Right cardiac atrium (tissue), 5 donors: ENCODE measurements at regions not wholly inside any gene's neighbourhood (a gene's known extent, or its start where the extent isn't known, plus 50 kb on each side); places are given as distances from the start of the nearest gene placed in this dataset.
"Not testable (repeated sequence)": the region's sequence is repeated elsewhere in the genome, so short reads cannot be mapped to it uniquely, and the experiment has no call there.

Experiments
- ATAC-seq, 2 donors: fragments of 200-7000 bp; cut with Tn5 transposase; one replicate each; pipeline versions ENCODE4 v1.8.0 to v1.9.1; 2020; ENCODE audit warnings: moderate library complexity in 2 of 2, mild to moderate bottlenecking in 1 of 2
- DNase-seq, 3 donors: peaks; one replicate each; pipeline ENCODE4 v3.0.0-alpha.2; 2020
- H3K27ac ChIP-seq: one replicate; pipeline ENCODE4 v1.5.1; 2013; ENCODE audit warnings: mild to moderate bottlenecking, low read length, control low read depth, moderate library complexity
- H3K27me3 ChIP-seq: one replicate; pipeline ENCODE4 v1.6.1; 2013; ENCODE audit not compliant: control insufficient read depth, insufficient read depth
- H3K4me1 ChIP-seq: one replicate; pipeline ENCODE4 v1.6.1; 2013; ENCODE audit warnings: low read length; ENCODE audit not compliant: control insufficient read depth, insufficient read depth
- H3K4me3 ChIP-seq: one replicate; pipeline ENCODE4 v1.5.1; 2013; ENCODE audit warnings: low read length, control low read depth
- H3K9me3 ChIP-seq: one replicate; pipeline ENCODE4 v1.6.1; 2013; ENCODE audit warnings: low read length; ENCODE audit not compliant: control insufficient read depth
- WGBS: extraction: QIAGEN DNeasy Blood & Tissue Kit; methylation state at CpG from one replicate; pipeline ENCODE4 v1.1.7; 2013; 5-methylcytosine and 5-hydroxymethylcytosine counted together
- intact Hi-C, 4 donors: fragments of 100-400 bp; cut with DNase I; formaldehyde crosslinking; loops; one replicate each; pipeline versions ENCODE4 v1.11.0 to v1.14.0; 2022 to 2023
- donor health status: healthy with polysubstance abuse.
- donor health status: DM: no; HTN: yes; CAD: no.
- donor health status: DM: no; HTN: no; CAD: no.
- donor health status: DM: no; HTN: yes; CAD: no; lungs with severe emphysema.
- donor health status: DM: yes; HTN: yes; CAD: no.

DNA sequence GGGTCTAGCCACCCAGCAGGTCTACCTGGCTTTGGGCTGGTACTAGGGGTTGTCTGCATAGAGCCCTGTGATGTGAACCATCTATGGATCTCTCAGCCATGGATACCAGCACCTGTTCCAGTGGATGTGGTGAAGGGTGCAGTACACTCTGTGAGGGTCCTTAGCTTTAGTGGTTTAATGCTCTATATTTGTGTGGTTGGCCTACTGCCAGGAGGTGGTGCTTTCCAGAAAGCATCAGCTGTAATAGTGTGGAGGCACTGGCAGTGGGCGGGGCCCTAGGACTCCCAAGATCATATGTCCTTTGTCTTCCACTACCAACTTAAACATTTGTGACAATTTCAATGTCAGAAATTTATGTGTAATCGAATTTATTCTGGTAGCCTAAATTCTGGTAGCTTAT lies 1065.1 kb downstream of the RPIA start:
- H3K27me3 ChIP-seq, intact Hi-C loops, H3K4me3 ChIP-seq, H3K27ac ChIP-seq, H3K9me3 ChIP-seq, H3K4me1 ChIP-seq, ATAC-seq: not testable (repeated sequence)
- 67% methylated on average over 2 of the region's 2 CpGs for WGBS
- DNase-seq, result peak in 2 of 3 donors; percentile 19 to 28

- H3K4me3 ChIP-seq, H3K27ac ChIP-seq, intact Hi-C loops, ATAC-seq, H3K27me3 ChIP-seq, H3K9me3 ChIP-seq, H3K4me1 ChIP-seq: not testable (repeated sequence)
- WGBS, result 64% methylated on average over 14 of the region's 14 CpGs
- peak in 2 of 3 donors; percentile 7 to 13 for DNase-seq
Observed at GRCh38 chr2:89758332-89759026, 1067.0 kb downstream of the RPIA start.

DNA sequence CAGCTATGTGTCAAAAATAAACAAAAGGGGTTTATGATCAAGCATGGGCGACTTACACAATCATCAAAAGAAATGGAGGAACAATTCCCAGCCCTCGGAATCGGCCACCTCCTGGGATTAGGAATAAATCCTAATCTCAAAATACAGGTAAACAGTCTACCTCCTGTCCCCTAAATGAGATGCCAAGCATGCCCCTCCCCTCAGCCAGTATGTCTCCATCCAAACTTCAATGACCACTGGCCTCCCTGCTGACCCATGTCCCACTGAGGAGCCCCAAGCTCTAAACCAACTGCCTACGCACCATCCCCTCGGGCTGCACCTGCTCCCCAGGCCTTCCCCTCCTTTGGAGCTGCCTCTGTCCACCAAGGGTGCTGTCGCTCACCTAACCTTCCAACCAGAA lies 1069.3 kb downstream of the RPIA start:
- H3K27ac ChIP-seq, result not testable (repeated sequence)

DNA sequence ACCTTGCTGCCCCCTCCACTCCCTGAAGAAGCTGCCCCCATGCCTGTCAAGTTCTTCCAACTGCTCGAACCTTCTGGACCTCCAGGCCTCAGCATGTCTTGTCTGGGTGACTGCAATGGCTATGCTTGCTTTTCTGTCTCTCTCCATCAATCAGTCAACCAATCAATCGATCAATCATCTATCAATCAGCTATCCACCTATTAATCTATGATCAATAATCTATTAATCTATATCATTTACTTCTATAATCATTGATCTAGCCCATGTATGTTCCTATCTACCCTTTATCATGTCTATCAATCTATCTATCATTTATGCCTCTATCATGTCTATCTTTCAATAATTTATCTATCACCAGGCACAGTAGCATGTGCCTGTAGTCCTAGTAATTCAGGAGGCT lies 1069.7 kb downstream of the RPIA start:
- H3K27ac ChIP-seq, H3K4me1 ChIP-seq, intact Hi-C loops, H3K4me3 ChIP-seq, DNase-seq, H3K9me3 ChIP-seq, H3K27me3 ChIP-seq, ATAC-seq: not testable (repeated sequence)
- 55% methylated on average over 2 of the region's 2 CpGs for WGBS

More for the DNA sequence above, 1069.3 kb downstream of the RPIA start:
- ATAC-seq, H3K4me3 ChIP-seq, H3K9me3 ChIP-seq, intact Hi-C loops, H3K4me1 ChIP-seq, H3K27me3 ChIP-seq: not testable (repeated sequence)
- DNase-seq, result peak in 1 of 3 donors; percentile 14
- WGBS, result 74% methylated on average over 6 of the region's 6 CpGs

DNA sequence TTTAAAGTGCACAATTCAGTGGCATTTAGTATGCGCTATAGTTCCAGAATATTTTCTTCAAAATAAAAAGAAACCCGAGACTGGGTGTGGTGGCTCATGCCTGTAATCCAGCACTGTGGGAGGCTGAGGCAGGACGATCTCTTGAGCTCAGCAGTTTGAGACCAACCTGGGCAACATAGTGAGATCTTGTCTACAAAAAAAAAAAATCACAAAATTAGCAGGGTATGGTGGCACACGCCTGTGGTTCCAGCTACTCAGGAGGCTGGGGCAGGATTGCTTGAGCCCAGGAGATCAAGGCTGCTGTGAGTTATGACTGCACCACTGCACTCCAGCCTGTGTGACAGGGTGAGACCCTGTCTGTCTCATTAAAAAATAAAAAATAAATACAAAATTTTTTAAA lies 1070.4 kb downstream of the RPIA start:
- ATAC-seq, H3K4me1 ChIP-seq, H3K4me3 ChIP-seq, H3K27ac ChIP-seq, intact Hi-C loops, H3K9me3 ChIP-seq, DNase-seq, H3K27me3 ChIP-seq: not testable (repeated sequence)
- WGBS, result 88% methylated on average over 4 of the region's 4 CpGs

DNA sequence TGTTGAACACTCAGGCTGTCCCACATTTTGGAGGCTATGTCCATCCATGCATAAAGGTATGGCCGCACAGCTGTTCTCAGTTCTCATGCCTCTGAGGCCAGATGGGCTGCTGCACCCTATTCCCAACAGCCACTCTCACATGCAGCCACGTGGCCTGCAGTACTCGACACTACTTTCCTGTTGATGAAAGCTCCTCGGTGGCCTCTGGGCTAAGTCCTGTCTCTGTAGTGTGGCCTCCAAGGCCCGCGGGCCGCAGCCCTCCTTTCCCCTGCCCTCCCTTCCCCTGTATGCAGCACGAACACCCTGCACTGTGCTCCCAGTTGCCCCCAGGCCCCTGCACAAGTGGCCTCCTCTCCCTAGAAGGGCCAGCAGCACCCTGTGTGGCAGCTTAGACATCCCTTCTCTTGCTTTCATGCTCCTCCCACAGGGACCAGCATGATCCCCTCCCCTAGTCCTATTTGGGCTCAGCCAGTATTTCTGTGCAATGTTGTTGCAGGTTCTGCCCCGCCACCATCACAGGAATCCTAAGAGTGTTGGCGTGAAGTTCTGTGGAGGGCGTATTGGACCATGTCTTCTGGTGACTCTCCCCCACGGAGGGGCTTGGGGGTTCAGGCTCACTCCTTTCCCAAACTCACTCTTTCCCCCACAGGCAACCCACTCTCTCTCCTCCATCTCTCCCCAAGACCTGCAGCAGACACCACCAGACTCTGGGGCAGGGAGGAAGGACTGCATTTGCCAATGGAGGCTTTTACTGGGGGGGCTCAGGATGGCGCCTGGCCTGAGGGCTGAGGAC lies 1071.2 kb downstream of the RPIA start:
- intact Hi-C loops, H3K9me3 ChIP-seq, H3K27ac ChIP-seq, H3K4me3 ChIP-seq, H3K27me3 ChIP-seq, ATAC-seq, H3K4me1 ChIP-seq: not testable (repeated sequence)
- WGBS, result 86% methylated on average over 13 of the region's 13 CpGs
- peak in 2 of 3 donors; percentile 28 to 48 for DNase-seq

DNA sequence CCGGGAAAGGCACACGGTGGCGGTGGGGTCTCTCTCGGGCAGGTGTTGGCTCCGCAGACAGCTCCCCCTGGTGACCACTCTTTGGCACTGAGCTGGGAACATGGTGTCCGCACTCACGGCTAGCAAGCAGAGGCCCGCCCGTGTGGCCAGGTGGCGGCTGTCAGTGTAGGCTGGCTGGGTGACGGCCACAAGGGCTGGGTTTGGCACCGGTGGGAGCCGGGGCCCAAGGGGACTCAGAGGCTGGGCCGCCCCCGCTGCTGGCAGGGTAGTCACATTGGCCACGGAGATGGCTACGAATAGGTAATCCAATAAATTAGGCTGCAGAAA lies 1071.7 kb downstream of the RPIA start:
- WGBS, result 80% methylated on average over 17 of the region's 17 CpGs
- H3K4me3 ChIP-seq, result no peak overlapping the region

GRCh38 chr2:89763581-89764485 lies 1072.4 kb downstream of the RPIA start:
- peak in 2 of 3 donors; percentile 36 to 62 for DNase-seq
- no peak for ATAC-seq
- 84% methylated on average over 29 of the region's 29 CpGs for WGBS
- Histone ChIP-seq H3K9me3 (no peaks in the 10 kb centered on the region), H3K27ac (no peak overlapping the region), H3K27me3 (no peaks in the 10 kb centered on the region), H3K4me3 (no peak overlapping the region), H3K4me1 (no peaks in the 10 kb centered on the region)
- intact Hi-C loops, result no loop called here

More for the DNA sequence above, 1071.7 kb downstream of the RPIA start:
- no peaks in the 10 kb centered on the region for H3K27me3 ChIP-seq
- no peak for ATAC-seq
- DNase-seq, result peak in 2 of 3 donors; percentile 40 to 64
- intact Hi-C loops, result no loop called here
- H3K4me1 ChIP-seq, result no peaks in the 10 kb centered on the region
- H3K9me3 ChIP-seq, result no peaks in the 10 kb centered on the region
- no peak overlapping the region for H3K27ac ChIP-seq

DNA sequence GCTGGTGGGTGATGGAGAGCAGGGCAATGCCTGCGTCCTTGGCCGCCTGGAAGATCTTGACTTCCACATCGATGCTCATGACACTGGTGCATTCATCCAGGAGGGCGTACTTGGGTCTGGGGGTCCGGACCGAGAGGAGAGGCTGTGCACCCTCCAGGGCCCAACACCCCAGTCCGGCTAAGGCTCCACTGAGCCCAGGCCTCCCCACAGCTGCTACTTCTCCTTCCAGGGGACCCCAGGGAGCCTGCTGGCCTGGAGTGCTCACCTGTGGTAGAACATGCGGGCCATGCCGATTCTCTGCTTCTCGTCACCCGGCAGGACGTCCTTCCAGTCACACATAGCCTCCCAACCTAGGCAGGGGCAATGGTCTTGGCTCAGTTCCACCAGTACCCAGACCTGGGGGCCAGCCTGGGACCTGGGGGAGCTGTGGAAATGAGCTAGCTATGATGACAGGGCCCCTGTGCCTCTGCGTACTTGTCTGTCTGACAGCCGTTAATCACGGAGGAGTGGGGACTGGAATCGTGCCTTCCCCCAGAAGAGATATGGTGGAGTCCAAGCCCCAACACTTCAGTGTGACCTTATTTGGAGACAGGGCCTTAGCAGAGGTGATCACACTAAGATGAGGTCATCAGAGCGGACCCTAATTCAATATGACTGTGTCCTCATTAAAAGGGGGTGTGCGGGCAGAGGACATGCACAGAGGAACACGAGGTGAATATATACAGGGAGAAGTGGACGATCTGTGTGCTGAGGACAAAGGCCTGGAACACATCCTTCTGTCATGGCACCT lies 1073.3 kb downstream of the RPIA start:
- H3K27ac ChIP-seq, H3K4me1 ChIP-seq, H3K27me3 ChIP-seq, ATAC-seq, H3K4me3 ChIP-seq, H3K9me3 ChIP-seq, intact Hi-C loops: not testable (repeated sequence)
- peak in 2 of 3 donors; percentile 29 to 62 for DNase-seq
- 87% methylated on average over 20 of the region's 20 CpGs for WGBS

DNA sequence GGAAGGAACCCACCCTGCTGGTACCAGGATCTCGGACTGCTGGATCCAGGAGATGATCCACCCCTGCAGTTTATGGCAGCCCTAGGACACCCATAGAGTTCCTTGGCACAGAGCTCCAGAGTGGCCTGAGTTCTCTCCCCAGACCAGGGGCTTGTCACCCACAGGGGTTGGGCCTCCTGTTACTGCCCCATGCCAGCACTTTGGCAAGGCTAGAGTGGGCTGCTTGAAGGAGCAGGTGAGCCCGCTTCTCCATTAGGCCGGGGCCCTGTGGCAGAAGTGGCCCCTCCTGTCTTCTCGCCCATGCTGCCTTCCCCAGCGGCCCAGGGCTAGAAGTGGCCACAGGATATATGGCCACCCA lies 1073.9 kb downstream of the RPIA start:
- 84% methylated on average over 5 of the region's 5 CpGs for WGBS
- intact Hi-C loops, result not testable (repeated sequence)

More for the DNA sequence above, 1073.9 kb downstream of the RPIA start:
- H3K4me1 ChIP-seq, ATAC-seq, H3K4me3 ChIP-seq, H3K27ac ChIP-seq, H3K27me3 ChIP-seq, H3K9me3 ChIP-seq: not testable (repeated sequence)
- peak in 2 of 3 donors; percentile 31 to 45 for DNase-seq
